Panc1 (cell line): ENCODE measurements at regions not wholly inside any gene's neighbourhood (a gene's known extent, or its start where the extent isn't known, plus 50 kb on each side); places are given as distances from the start of the nearest gene placed in this dataset.

Experiments
- ATAC-seq: fragments of 200-7000 bp; cut with Tn5 transposase; 2 replicates; pipeline ENCODE4 v1.9.1; 2020; ENCODE audit warnings: mild to moderate bottlenecking, moderate library complexity
- BruUV-seq: library from RNA; stranded (reverse); fragments of 400-500 nt; replicated peaks from 2 replicates; lab custom pipeline; 2021; lab: Mats Ljungman, UMichigan
- CTCF ChIA-PET: fragments of 300-600 bp; sonication (Branson Sonifier 250); formaldehyde crosslinking; loops from one replicate; lab custom pipeline; 2022; ENCODE audit warnings: antibody characterized with exemption; lab: Charles Lee
- POLR2A ChIA-PET: fragments of 300-600 bp; sonication (Branson Sonifier 250); formaldehyde crosslinking; loops from one replicate; lab custom pipeline; 2022; ENCODE audit warnings: antibody characterized with exemption; lab: Charles Lee
- DNase-seq: peaks from one replicate; pipeline ENCODE4 v3.0.0-alpha.2; 2010; ENCODE audit warnings: low read depth, low spot score
- H3K27ac ChIP-seq: 2 replicates; pipeline ENCODE4 v1.5.1; 2011; ENCODE audit warnings: mild to moderate bottlenecking, low read length, inconsistent platforms
- H3K27me3 ChIP-seq: fragments of 200-500 bp; sonication (Bioruptor generic); 2 replicates; pipeline ENCODE4 v1.6.0; 2014; ENCODE audit warnings: low read length, inconsistent platforms; ENCODE audit not compliant: control insufficient read depth, insufficient read depth
- H3K36me3 ChIP-seq: fragments of 200-500 bp; sonication (Bioruptor generic); 2 replicates; pipeline ENCODE4 v1.5.1; 2014; ENCODE audit warnings: inconsistent platforms, mild to moderate bottlenecking, low read length, moderate library complexity; ENCODE audit not compliant: control insufficient read depth, insufficient read depth
- H3K4me1 ChIP-seq: 2 replicates; pipeline ENCODE4 v1.5.1; 2011; ENCODE audit warnings: inconsistent platforms, mild to moderate bottlenecking, low read length, moderate library complexity; ENCODE audit not compliant: control insufficient read depth, insufficient read depth
- H3K4me3 ChIP-seq, 2 experiments: 2 replicates each; pipeline ENCODE4 v1.5.1; 2011 to 2012; ENCODE audit warnings: low read depth in 2 of 2, low read length in 2 of 2, mild to moderate bottlenecking in 2 of 2, inconsistent platforms in 1 of 2, moderate library complexity in 1 of 2
- H3K9me3 ChIP-seq: fragments of 200-500 bp; sonication (Bioruptor generic); 2 replicates; pipeline ENCODE4 v1.5.1; 2014; ENCODE audit warnings: low read depth, mild to moderate bottlenecking, inconsistent platforms, low read length, moderate library complexity; ENCODE audit not compliant: control insufficient read depth, insufficient read depth
- POLR2AphosphoS5 ChIP-seq: IDR thresholded peaks from 2 replicates; pipeline ENCODE4 v1.6.1; 2012; ENCODE audit warnings: mild to moderate bottlenecking, low read depth, low read length, moderate library complexity
- REST ChIP-seq, 2 experiments: IDR thresholded peaks; 2 replicates each; pipeline ENCODE4 v1.6.1; 2011 to 2012; ENCODE audit warnings: low read depth in 2 of 2, control low read depth in 1 of 2, low read length in 1 of 2, mild to moderate bottlenecking in 1 of 2, moderate library complexity in 1 of 2; ENCODE audit not compliant: insufficient read depth in 1 of 2
- SIN3A ChIP-seq: IDR thresholded peaks from 2 replicates; pipeline ENCODE4 v1.6.1; 2012; ENCODE audit warnings: low read depth, mild to moderate bottlenecking, low read length, moderate library complexity, borderline replicate concordance; ENCODE audit not compliant: insufficient read depth
- TCF7L2 ChIP-seq: IDR thresholded peaks from 2 replicates; pipeline ENCODE4 v1.6.1; 2011; ENCODE audit warnings: mild to moderate bottlenecking, low read depth, low read length, inconsistent platforms
- in situ Hi-C: cut with HindIII; loops from 2 replicates; pipeline ENCODE4 v1.10.0; 2016; ENCODE audit warnings: low sequenced_read_pairs, low pct_unique_long_range_greater_than_20kb
- intact Hi-C: fragments of 100-400 bp; cut with micrococcal nuclease; formaldehyde crosslinking; loops from one replicate; pipeline ENCODE4 v1.10.0; 2022; ENCODE audit not compliant: unreplicated experiment
- TF ChIP-seq, protein P1 (sequence below): fragments of 450-650 bp; IDR thresholded peaks from 2 replicates; pipeline ENCODE4 v1.5.1; 2017; ENCODE audit warnings: mild to moderate bottlenecking

GRCh38 chr7:8988267-8988666 is 554.9 kb downstream of the NXPH1 start:
- in situ Hi-C loops = no loop called here
- DNase-seq = no peak
- ChIA-PET POLR2A (no interaction called here), CTCF (no interaction called here)
- TF ChIP-seq REST (IDR thresholded peaks at IDR 0.05; ENCODE audit: insufficient read depth in 1 of 2, low read depth in 2 of 2, low read length in 1 of 2) (no peak), TCF7L2 (no peak)
- TF ChIP-seq, protein P1, sequence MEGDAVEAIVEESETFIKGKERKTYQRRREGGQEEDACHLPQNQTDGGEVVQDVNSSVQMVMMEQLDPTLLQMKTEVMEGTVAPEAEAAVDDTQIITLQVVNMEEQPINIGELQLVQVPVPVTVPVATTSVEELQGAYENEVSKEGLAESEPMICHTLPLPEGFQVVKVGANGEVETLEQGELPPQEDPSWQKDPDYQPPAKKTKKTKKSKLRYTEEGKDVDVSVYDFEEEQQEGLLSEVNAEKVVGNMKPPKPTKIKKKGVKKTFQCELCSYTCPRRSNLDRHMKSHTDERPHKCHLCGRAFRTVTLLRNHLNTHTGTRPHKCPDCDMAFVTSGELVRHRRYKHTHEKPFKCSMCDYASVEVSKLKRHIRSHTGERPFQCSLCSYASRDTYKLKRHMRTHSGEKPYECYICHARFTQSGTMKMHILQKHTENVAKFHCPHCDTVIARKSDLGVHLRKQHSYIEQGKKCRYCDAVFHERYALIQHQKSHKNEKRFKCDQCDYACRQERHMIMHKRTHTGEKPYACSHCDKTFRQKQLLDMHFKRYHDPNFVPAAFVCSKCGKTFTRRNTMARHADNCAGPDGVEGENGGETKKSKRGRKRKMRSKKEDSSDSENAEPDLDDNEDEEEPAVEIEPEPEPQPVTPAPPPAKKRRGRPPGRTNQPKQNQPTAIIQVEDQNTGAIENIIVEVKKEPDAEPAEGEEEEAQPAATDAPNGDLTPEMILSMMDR = no peak
- H3K4me3 ChIP-seq = no peak overlapping the region
- H3K4me1 ChIP-seq = no peaks in the 10 kb centered on the region
- ATAC-seq = no peak
- peaks cover 4% of the 10 kb centered on the region; the same call in 1 of the 2 replicates for H3K9me3 ChIP-seq
- no peaks in the 10 kb centered on the region for H3K36me3 ChIP-seq
- intact Hi-C loops = no loop called here
- H3K27ac ChIP-seq = no peak overlapping the region
- no TSS peak for BruUV-seq
- H3K27me3 ChIP-seq = no peaks in the 10 kb centered on the region

DNA sequence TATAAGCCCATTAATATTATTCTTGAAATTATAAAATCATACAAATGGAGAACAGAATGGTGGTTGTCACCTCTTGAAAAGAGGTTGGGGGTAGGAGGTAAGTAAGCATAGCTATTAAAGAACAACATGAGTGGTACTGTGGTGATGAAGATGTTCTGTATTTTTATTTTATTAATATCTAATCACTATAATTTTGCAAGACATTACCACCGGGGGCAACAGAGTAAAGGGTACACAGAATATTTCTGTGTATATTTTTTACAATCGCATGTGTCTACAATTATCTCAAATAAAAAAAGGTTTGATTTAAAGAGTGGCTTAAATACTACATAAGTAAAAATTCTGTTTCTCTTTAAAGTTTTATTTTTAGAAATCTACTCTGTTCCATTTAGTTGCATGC is 557.8 kb downstream of the NXPH1 start:
- in situ Hi-C loops = no loop called here
- no peaks in the 10 kb centered on the region for H3K4me1 ChIP-seq
- no peak overlapping the region for H3K27ac ChIP-seq
- CTCF ChIA-PET = no interaction called here
- no peak for ATAC-seq
- TF ChIP-seq REST (IDR thresholded peaks at IDR 0.05; ENCODE audit: insufficient read depth in 1 of 2, low read depth in 2 of 2, low read length in 1 of 2) (no peak), POLR2AphosphoS5 (no peak), SIN3A (no peak), TCF7L2 (no peak)
- TF ChIP-seq, protein P1 = no peak
- H3K4me3 ChIP-seq = no peak overlapping the region
- no peaks in the 10 kb centered on the region for H3K36me3 ChIP-seq
- DNase-seq = no peak
- peaks cover 4% of the 10 kb centered on the region; the same call in 1 of the 2 replicates for H3K9me3 ChIP-seq
- POLR2A ChIA-PET = no interaction called here
- no TSS peak for BruUV-seq
- intact Hi-C loops = no loop called here
- H3K27me3 ChIP-seq = no peaks in the 10 kb centered on the region
